ENCODE measurements at regions not wholly inside any gene's neighbourhood (a gene's known extent, or its start where the extent isn't known, plus 50 kb on each side); places are given as distances from the start of the nearest gene placed in this dataset.
"Not testable (repeated sequence)": the region's sequence is repeated elsewhere in the genome, so short reads cannot be mapped to it uniquely, and the experiment has no call there.

- H3K9me2 ChIP-seq; H3K27me3 ChIP-seq (ENCODE audit: insufficient read depth); H3K4me2 ChIP-seq; H3K9ac ChIP-seq; POLR2A ChIA-PET; H3K27ac ChIP-seq (ENCODE audit: low read depth in 2 of 2, low read length in 1 of 2); CTCF ChIA-PET; H3F3A ChIP-seq (replicated peaks; ENCODE audit: insufficient read depth); H3K79me2 ChIP-seq (ENCODE audit: insufficient read depth); H3K36me3 ChIP-seq (replicated peaks in 1 of 2; ENCODE audit: control insufficient read depth in 1 of 2, insufficient read depth in 2 of 2, low read length in 1 of 2); H3K4me1 ChIP-seq (ENCODE audit: control insufficient read depth in 1 of 2, insufficient read depth in 2 of 2, low read depth in 1 of 2, low read length in 1 of 2); H3K4me3 ChIP-seq (ENCODE audit: low read depth in 2 of 2, low read length in 1 of 2); H3K9me3 ChIP-seq; DNase-seq; H4K20me1 ChIP-seq (ENCODE audit: insufficient read depth); H2AFZ ChIP-seq (ENCODE audit: low read depth): not testable (repeated sequence)
- 10% methylated on average over 2 of the region's 6 CpGs for WGBS (ENCODE audit: low lambda C conversion rate)
These were observed 473.6 kb downstream of the TP53TG3F start for GRCh38 chr16:33933039-33933438.

DNA sequence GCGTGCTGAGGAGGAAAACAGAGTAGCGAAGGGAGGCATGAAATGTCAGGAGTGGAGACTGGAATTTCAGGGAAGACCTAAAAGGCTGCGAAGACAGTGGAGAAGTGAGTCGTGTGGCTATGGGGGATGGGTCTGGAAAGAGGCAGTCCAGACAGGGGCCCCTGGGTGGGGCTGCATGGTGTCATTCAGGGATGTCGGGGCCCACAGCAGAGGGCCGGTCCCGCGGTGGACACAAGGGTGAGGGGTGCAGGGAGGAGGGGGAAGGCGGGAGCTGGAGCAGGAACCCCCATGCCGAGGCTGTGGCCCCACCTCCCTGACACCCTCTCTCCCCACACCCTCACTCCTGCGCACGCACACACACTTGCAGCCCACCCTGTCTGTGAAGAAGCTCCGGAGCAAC is 476.4 kb downstream of the TP53TG3F start:
- DNase-seq; H2AFZ ChIP-seq (ENCODE audit: low read depth); H3K4me1 ChIP-seq (ENCODE audit: control insufficient read depth in 1 of 2, insufficient read depth in 2 of 2, low read depth in 1 of 2, low read length in 1 of 2); H3K36me3 ChIP-seq (replicated peaks in 1 of 2; ENCODE audit: control insufficient read depth in 1 of 2, insufficient read depth in 2 of 2, low read length in 1 of 2); H3K9me2 ChIP-seq; H3K79me2 ChIP-seq (ENCODE audit: insufficient read depth); POLR2A ChIA-PET; H3K4me2 ChIP-seq; CTCF ChIA-PET; H4K20me1 ChIP-seq (ENCODE audit: insufficient read depth); H3K9me3 ChIP-seq; H3K9ac ChIP-seq; H3K4me3 ChIP-seq (ENCODE audit: low read depth in 2 of 2, low read length in 1 of 2); H3F3A ChIP-seq (replicated peaks; ENCODE audit: insufficient read depth); H3K27me3 ChIP-seq (ENCODE audit: insufficient read depth); H3K27ac ChIP-seq (ENCODE audit: low read depth in 2 of 2, low read length in 1 of 2): not testable (repeated sequence)
- WGBS (ENCODE audit: low lambda C conversion rate): 0% methylated on average over 4 of the region's 13 CpGs

DNA sequence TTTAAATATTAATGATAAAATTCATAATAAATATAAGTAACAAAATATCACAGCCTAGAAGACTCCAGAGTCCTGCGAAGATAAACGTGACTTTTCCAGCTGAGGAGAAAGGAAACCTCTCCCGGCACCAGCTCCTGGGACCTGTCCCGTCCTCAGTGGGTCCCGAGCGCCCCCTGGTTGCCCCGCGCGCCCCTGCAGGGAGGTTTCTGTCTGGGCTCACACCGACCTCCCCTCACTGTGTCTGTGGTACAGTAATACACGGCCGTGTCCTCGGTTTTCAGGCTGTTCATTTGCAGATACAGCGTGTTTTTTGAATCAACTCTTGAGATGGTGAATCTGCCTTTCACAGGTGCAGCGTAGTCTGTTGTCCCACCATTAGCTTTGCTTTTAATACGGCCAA is 478.7 kb downstream of the TP53TG3F start:
- 0% methylated on average over 2 of the region's 16 CpGs for WGBS (ENCODE audit: low lambda C conversion rate)
- H3F3A ChIP-seq (replicated peaks; ENCODE audit: insufficient read depth); H3K79me2 ChIP-seq (ENCODE audit: insufficient read depth); H3K27ac ChIP-seq (ENCODE audit: low read depth in 2 of 2, low read length in 1 of 2); DNase-seq; H3K9ac ChIP-seq; H3K36me3 ChIP-seq (replicated peaks in 1 of 2; ENCODE audit: control insufficient read depth in 1 of 2, insufficient read depth in 2 of 2, low read length in 1 of 2); H2AFZ ChIP-seq (ENCODE audit: low read depth); H3K9me2 ChIP-seq; POLR2A ChIA-PET; CTCF ChIA-PET; H3K9me3 ChIP-seq; H3K4me2 ChIP-seq; H4K20me1 ChIP-seq (ENCODE audit: insufficient read depth); H3K4me1 ChIP-seq (ENCODE audit: control insufficient read depth in 1 of 2, insufficient read depth in 2 of 2, low read depth in 1 of 2, low read length in 1 of 2); H3K27me3 ChIP-seq (ENCODE audit: insufficient read depth); H3K4me3 ChIP-seq (ENCODE audit: low read depth in 2 of 2, low read length in 1 of 2): not testable (repeated sequence)
- TF ChIP-seq, protein P1, sequence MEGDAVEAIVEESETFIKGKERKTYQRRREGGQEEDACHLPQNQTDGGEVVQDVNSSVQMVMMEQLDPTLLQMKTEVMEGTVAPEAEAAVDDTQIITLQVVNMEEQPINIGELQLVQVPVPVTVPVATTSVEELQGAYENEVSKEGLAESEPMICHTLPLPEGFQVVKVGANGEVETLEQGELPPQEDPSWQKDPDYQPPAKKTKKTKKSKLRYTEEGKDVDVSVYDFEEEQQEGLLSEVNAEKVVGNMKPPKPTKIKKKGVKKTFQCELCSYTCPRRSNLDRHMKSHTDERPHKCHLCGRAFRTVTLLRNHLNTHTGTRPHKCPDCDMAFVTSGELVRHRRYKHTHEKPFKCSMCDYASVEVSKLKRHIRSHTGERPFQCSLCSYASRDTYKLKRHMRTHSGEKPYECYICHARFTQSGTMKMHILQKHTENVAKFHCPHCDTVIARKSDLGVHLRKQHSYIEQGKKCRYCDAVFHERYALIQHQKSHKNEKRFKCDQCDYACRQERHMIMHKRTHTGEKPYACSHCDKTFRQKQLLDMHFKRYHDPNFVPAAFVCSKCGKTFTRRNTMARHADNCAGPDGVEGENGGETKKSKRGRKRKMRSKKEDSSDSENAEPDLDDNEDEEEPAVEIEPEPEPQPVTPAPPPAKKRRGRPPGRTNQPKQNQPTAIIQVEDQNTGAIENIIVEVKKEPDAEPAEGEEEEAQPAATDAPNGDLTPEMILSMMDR (IDR thresholded peaks at IDR 0.05): peak; percentile 52

GRCh38 chr16:33961536-33961935 is 502.1 kb downstream of the TP53TG3F start:
- H3K27me3 ChIP-seq (ENCODE audit: insufficient read depth); CTCF ChIA-PET; H3K36me3 ChIP-seq (replicated peaks in 1 of 2; ENCODE audit: control insufficient read depth in 1 of 2, insufficient read depth in 2 of 2, low read length in 1 of 2); POLR2A ChIA-PET; H3K4me1 ChIP-seq (ENCODE audit: control insufficient read depth in 1 of 2, insufficient read depth in 2 of 2, low read depth in 1 of 2, low read length in 1 of 2); H3K4me3 ChIP-seq (ENCODE audit: low read depth in 2 of 2, low read length in 1 of 2); H3F3A ChIP-seq (replicated peaks; ENCODE audit: insufficient read depth); H2AFZ ChIP-seq (ENCODE audit: low read depth); H3K79me2 ChIP-seq (ENCODE audit: insufficient read depth); H3K9me2 ChIP-seq; H4K20me1 ChIP-seq (ENCODE audit: insufficient read depth); H3K4me2 ChIP-seq; H3K9ac ChIP-seq; H3K9me3 ChIP-seq; H3K27ac ChIP-seq (ENCODE audit: low read depth in 2 of 2, low read length in 1 of 2); DNase-seq: not testable (repeated sequence)
- TF ChIP-seq, protein P1 (IDR thresholded peaks at IDR 0.05): peak; percentile 43
- no CpG with 5 or more reads among the region's 7 CpGs for WGBS (ENCODE audit: low lambda C conversion rate)

- H3K9me3 ChIP-seq; CTCF ChIA-PET; H3K9me2 ChIP-seq; H3K4me2 ChIP-seq; H4K20me1 ChIP-seq (ENCODE audit: insufficient read depth); H3F3A ChIP-seq (replicated peaks; ENCODE audit: insufficient read depth); H3K27me3 ChIP-seq (ENCODE audit: insufficient read depth); H3K36me3 ChIP-seq (replicated peaks in 1 of 2; ENCODE audit: control insufficient read depth in 1 of 2, insufficient read depth in 2 of 2, low read length in 1 of 2); H3K4me3 ChIP-seq (ENCODE audit: low read depth in 2 of 2, low read length in 1 of 2); H3K4me1 ChIP-seq (ENCODE audit: control insufficient read depth in 1 of 2, insufficient read depth in 2 of 2, low read depth in 1 of 2, low read length in 1 of 2); POLR2A ChIA-PET; H3K79me2 ChIP-seq (ENCODE audit: insufficient read depth); H3K9ac ChIP-seq; DNase-seq; H2AFZ ChIP-seq (ENCODE audit: low read depth); H3K27ac ChIP-seq (ENCODE audit: low read depth in 2 of 2, low read length in 1 of 2): not testable (repeated sequence)
- WGBS (ENCODE audit: low lambda C conversion rate): no CpG with 5 or more reads among the region's 2 CpGs
These were observed 506.1 kb downstream of the TP53TG3F start for GRCh38 chr16:33965534-33965933.

DNA sequence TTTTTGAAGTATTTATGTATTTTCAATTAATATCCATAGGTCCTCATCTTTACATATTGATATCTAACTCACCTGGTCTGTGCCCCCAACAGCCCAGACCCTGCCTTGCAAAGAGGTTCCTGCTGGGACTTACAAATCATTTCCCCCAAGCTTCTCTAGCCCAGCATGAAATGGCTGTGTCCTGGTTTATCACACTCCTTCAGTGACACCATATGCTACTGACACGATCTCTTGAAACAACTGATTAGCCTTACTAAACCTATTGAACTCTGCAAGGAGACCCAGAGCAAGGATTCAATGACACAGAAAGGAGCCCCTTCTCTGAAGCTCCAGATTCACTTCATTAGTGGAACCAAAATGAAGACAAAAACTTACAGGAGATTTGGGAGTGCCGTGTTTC is 507.4 kb downstream of the TP53TG3F start:
- H3K36me3 ChIP-seq (replicated peaks in 1 of 2; ENCODE audit: control insufficient read depth in 1 of 2, insufficient read depth in 2 of 2, low read length in 1 of 2); H3K27ac ChIP-seq (ENCODE audit: low read depth in 2 of 2, low read length in 1 of 2); H3K9ac ChIP-seq; H2AFZ ChIP-seq (ENCODE audit: low read depth); H3K4me1 ChIP-seq (ENCODE audit: control insufficient read depth in 1 of 2, insufficient read depth in 2 of 2, low read depth in 1 of 2, low read length in 1 of 2); H3K9me2 ChIP-seq; H3K27me3 ChIP-seq (ENCODE audit: insufficient read depth); H4K20me1 ChIP-seq (ENCODE audit: insufficient read depth); H3K9me3 ChIP-seq; H3K79me2 ChIP-seq (ENCODE audit: insufficient read depth); CTCF ChIA-PET; H3K4me3 ChIP-seq (ENCODE audit: low read depth in 2 of 2, low read length in 1 of 2); H3K4me2 ChIP-seq; H3F3A ChIP-seq (replicated peaks; ENCODE audit: insufficient read depth); POLR2A ChIA-PET; DNase-seq: not testable (repeated sequence)
- 0% methylated on average over 2 of the region's 2 CpGs for WGBS (ENCODE audit: low lambda C conversion rate)
